HCT116 (cell line): ENCODE measurements at regions not wholly inside any gene's neighbourhood (a gene's known extent, or its start where the extent isn't known, plus 50 kb on each side); places are given as distances from the start of the nearest gene placed in this dataset.

Experiments
- ATAC-seq: fragments of 200-7000 bp; cut with Tn5 transposase; 2 replicates; pipeline ENCODE4 v1.9.1; 2020; ENCODE audit warnings: mild to moderate bottlenecking, moderate library complexity
- BruUV-seq: library from RNA; stranded (reverse); fragments of 400-500 nt; replicated peaks from 2 replicates; lab custom pipeline; 2021; lab: Mats Ljungman, UMichigan
- CTCF ChIA-PET: fragments of 300-600 bp; sonication (Branson Sonifier 250); formaldehyde crosslinking; loops from one replicate; lab custom pipeline; 2021; ENCODE audit warnings: antibody characterized with exemption; lab: Charles Lee
- POLR2A ChIA-PET: fragments of 300-600, 350-600 bp; sonication (Branson Sonifier 250); formaldehyde crosslinking; loops from one replicate; lab custom pipeline; 2021; ENCODE audit warnings: antibody characterized with exemption; lab: Charles Lee
- RAD21 ChIA-PET, 2 experiments: fragments of 300-600 bp; sonication (Branson Sonifier 250); formaldehyde crosslinking; loops; one replicate each; lab custom pipeline; 2023; ENCODE audit warnings: low total read pairs in 2 of 2; ENCODE audit not compliant: uncharacterized antibody in 2 of 2, unreplicated experiment in 2 of 2, low non-redundant PET in 1 of 2; lab: Charles Lee
- DNase-seq: peaks from one replicate; pipeline ENCODE4 v3.0.0-alpha.2; 2010; ENCODE audit warnings: low read depth, low spot score
- H2AFZ ChIP-seq: fragments of 200-600 bp; shearing (Covaris generic), sonication (generic); 2 replicates; pipeline ENCODE4 v1.6.1; 2017; ENCODE audit warnings: low read depth, mixed run types, mixed read lengths, antibody characterized with exemption, low read length; ENCODE audit not compliant: poor library complexity, severe bottlenecking
- H3K27ac ChIP-seq: 2 replicates; pipeline ENCODE4 v1.5.1; 2012; ENCODE audit warnings: low read depth, low read length
- H3K27me3 ChIP-seq: fragments of 200-600 bp; sonication (generic); 2 replicates; pipeline ENCODE4 v1.6.1; 2016; ENCODE audit warnings: mixed run types, low read length, mixed read lengths; ENCODE audit not compliant: insufficient read depth
- H3K36me3 ChIP-seq, 2 experiments: fragments of 200-500 bp in 1 of 2; fragments of 200-600 bp in 1 of 2; sonication (Bioruptor generic) in 1 of 2; sonication (generic) in 1 of 2; 2 replicates each; pipeline versions ENCODE4 v1.5.1 to v1.6.1; 2014 to 2016; ENCODE audit warnings: low read length in 2 of 2, inconsistent platforms in 1 of 2, mixed read lengths in 1 of 2, mixed run types in 1 of 2; ENCODE audit not compliant: insufficient read depth in 2 of 2, control insufficient read depth in 1 of 2
- H3K4me1 ChIP-seq, 2 experiments: fragments of 200-600 bp in 1 of 2; sonication (generic) in 1 of 2; 2 replicates each; pipeline versions ENCODE4 v1.5.1 to v1.6.1; 2012 to 2017; ENCODE audit warnings: low read length in 2 of 2, inconsistent platforms in 1 of 2, mild to moderate bottlenecking in 1 of 2, mixed read lengths in 1 of 2, mixed run types in 1 of 2, moderate library complexity in 1 of 2; ENCODE audit not compliant: insufficient read depth in 2 of 2, control insufficient read depth in 1 of 2
- H3K4me2 ChIP-seq: fragments of 200-600 bp; sonication (generic); 2 replicates; pipeline ENCODE4 v1.6.1; 2017; ENCODE audit warnings: mixed run types, low read length, mixed read lengths
- H3K4me3 ChIP-seq, 2 experiments: fragments of 200-600 bp in 1 of 2; sonication (generic) in 1 of 2; replicated peaks in 1 of 2; 2 replicates each; pipeline ENCODE4 v1.5.1; 2011 to 2016; ENCODE audit warnings: low read length in 2 of 2, control low read depth in 1 of 2, low read depth in 1 of 2, mild to moderate bottlenecking in 1 of 2, mixed read lengths in 1 of 2, mixed run types in 1 of 2
- H3K79me2 ChIP-seq: fragments of 200-600 bp; sonication (generic); 2 replicates; pipeline ENCODE4 v1.6.1; 2017; ENCODE audit warnings: mild to moderate bottlenecking, mixed run types, low read length, moderate library complexity, mixed read lengths; ENCODE audit not compliant: insufficient read depth
- H3K9ac ChIP-seq: fragments of 200-600 bp; sonication (generic); 2 replicates; pipeline ENCODE4 v1.6.1; 2016; ENCODE audit warnings: low read length, mixed read lengths
- H3K9me2 ChIP-seq: fragments of 200-600 bp; sonication (generic), shearing (Covaris generic); 2 replicates; pipeline ENCODE4 v1.6.1; 2017; ENCODE audit warnings: mixed run types, mild to moderate bottlenecking, moderate library complexity; ENCODE audit not compliant: insufficient read depth
- H3K9me3 ChIP-seq, 2 experiments: fragments of 200-500 bp in 1 of 2; fragments of 200-600 bp in 1 of 2; sonication (Bioruptor generic) in 1 of 2; sonication (generic) in 1 of 2; 2 replicates each; pipeline ENCODE4 v1.6.1; 2014 to 2017; ENCODE audit warnings: low read length in 2 of 2, mixed read lengths in 2 of 2, inconsistent platforms in 1 of 2, low read depth in 1 of 2, mild to moderate bottlenecking in 1 of 2, mixed run types in 1 of 2, moderate library complexity in 1 of 2; ENCODE audit not compliant: control insufficient read depth in 1 of 2, insufficient read depth in 1 of 2
- H4K20me1 ChIP-seq: fragments of 200-600 bp; sonication (generic), shearing (Covaris generic); 2 replicates; pipeline ENCODE4 v1.6.1; 2017; ENCODE audit warnings: mixed run types, mild to moderate bottlenecking, moderate library complexity; ENCODE audit not compliant: insufficient read depth
- ATF3 ChIP-seq: IDR thresholded peaks from 2 replicates; pipeline ENCODE4 v1.6.1; 2012
- CBX3 ChIP-seq: IDR thresholded peaks from 2 replicates; pipeline ENCODE4 v1.6.1; 2012; ENCODE audit warnings: low read depth
- CEBPB ChIP-seq: IDR thresholded peaks from 2 replicates; pipeline ENCODE4 v1.6.1; 2012; ENCODE audit warnings: low read depth
- CTCF ChIP-seq, 3 experiments: fragments of 200-600 bp in 1 of 3; sonication (generic) in 1 of 3; IDR thresholded peaks in 2 of 3; conservative IDR thresholded peaks in 1 of 3; 2 replicates each; pipeline ENCODE4 v1.5.1; 2012 to 2017; ENCODE audit warnings: low read depth in 2 of 3, low read length in 2 of 3, antibody characterized with exemption in 1 of 3, borderline replicate concordance in 1 of 3, control low read depth in 1 of 3, mild to moderate bottlenecking in 1 of 3, mixed read lengths in 1 of 3, mixed run types in 1 of 3, moderate library complexity in 1 of 3; ENCODE audit not compliant: insufficient read depth in 1 of 3
- EGR1 ChIP-seq: IDR thresholded peaks from 2 replicates; pipeline ENCODE4 v1.6.1; 2012; ENCODE audit warnings: low read depth
- EZH2 ChIP-seq: fragments of 200-600 bp; sonication (generic); IDR thresholded peaks from 2 replicates; pipeline ENCODE4 v1.6.1; 2017; ENCODE audit warnings: antibody characterized with exemption, mixed run types
- FOSL1 ChIP-seq: IDR thresholded peaks from 2 replicates; pipeline ENCODE4 v1.6.1; 2012; ENCODE audit warnings: low read depth
- JUND ChIP-seq: IDR thresholded peaks from 2 replicates; pipeline ENCODE4 v1.6.1; 2012
- MAX ChIP-seq: IDR thresholded peaks from 2 replicates; pipeline ENCODE4 v1.6.1; 2012
- POLR2A ChIP-seq: IDR thresholded peaks from 2 replicates; pipeline ENCODE4 v1.7.0; 2011; ENCODE audit warnings: borderline replicate concordance; ENCODE audit not compliant: insufficient read depth, insufficient read length; ENCODE audit errors: extremely low read depth
- POLR2AphosphoS5 ChIP-seq: IDR thresholded peaks from 2 replicates; pipeline ENCODE4 v1.6.1; 2011; ENCODE audit warnings: mild to moderate bottlenecking, low read depth, low read length, moderate library complexity
- RAD21 ChIP-seq: IDR thresholded peaks from 2 replicates; pipeline ENCODE4 v1.6.1; 2012; ENCODE audit warnings: low read depth, mild to moderate bottlenecking
- REST ChIP-seq: IDR thresholded peaks from 2 replicates; pipeline ENCODE4 v1.6.1; 2012; ENCODE audit warnings: low read depth
- SP1 ChIP-seq: IDR thresholded peaks from 2 replicates; pipeline ENCODE4 v1.6.1; 2012; ENCODE audit warnings: low read depth
- SRF ChIP-seq: IDR thresholded peaks from 2 replicates; pipeline ENCODE4 v1.6.1; 2012; ENCODE audit warnings: low read depth
- TCF7L2 ChIP-seq: IDR thresholded peaks from 2 replicates; pipeline ENCODE4 v1.7.0; 2011; ENCODE audit warnings: borderline replicate concordance, inconsistent platforms; ENCODE audit not compliant: insufficient read depth, insufficient read length; ENCODE audit errors: extremely low read depth
- ZBTB33 ChIP-seq: IDR thresholded peaks from 2 replicates; pipeline ENCODE4 v1.6.1; 2011; ENCODE audit warnings: mild to moderate bottlenecking, low read length, moderate library complexity; ENCODE audit not compliant: insufficient replicate concordance; ENCODE audit errors: extremely low read depth
- ZFX ChIP-seq: fragments of 450-650 bp; IDR thresholded peaks from 2 replicates; pipeline ENCODE4 v1.6.1; 2017
- ZNF274 ChIP-seq: fragments of 200-500 bp; sonication (Bioruptor generic); IDR thresholded peaks from 2 replicates; pipeline ENCODE4 v1.6.1; 2014; ENCODE audit warnings: mild to moderate bottlenecking, low read depth, low read length, inconsistent platforms
- intact Hi-C: fragments of 100-400 bp; cut with micrococcal nuclease; formaldehyde crosslinking; loops from 2 replicates; pipeline ENCODE4 v1.10.0; 2022

GRCh38 chr7:7108931-7109330, 73.4 kb upstream of the C1GALT1 start:
- Histone ChIP-seq H3K4me1 (no peaks in the 10 kb centered on the region), H3K9me3 (no peaks in the 10 kb centered on the region), H3K4me3 (no peak overlapping the region), H3K36me3 (no peaks in the 10 kb centered on the region), H3K27ac (no peak overlapping the region), H3K9ac (no peak overlapping the region), H2AFZ (peak overlapping the region; percentile 26), H4K20me1 (no peaks in the 10 kb centered on the region), H3K79me2 (no peaks in the 10 kb centered on the region), H3K4me2 (no peak overlapping the region), H3K9me2 (no peaks in the 10 kb centered on the region), H3K27me3 (no peaks in the 10 kb centered on the region)
- TF ChIP-seq SP1, result no peak
- no peak for TF ChIP-seq EZH2
- TF ChIP-seq POLR2AphosphoS5, result no peak
- no peak for TF ChIP-seq SRF
- no peak for TF ChIP-seq FOSL1
- no peak for TF ChIP-seq TCF7L2
- no peak for TF ChIP-seq ZBTB33
- TF ChIP-seq CTCF (IDR thresholded peaks at IDR 0.05 in 2 of 3, conservative IDR thresholded peaks at IDR 0.05 in 1 of 3; ENCODE audit: borderline replicate concordance in 1 of 3, insufficient read depth in 1 of 3, low read depth in 2 of 3, low read length in 2 of 3), result no peak
- no peak for TF ChIP-seq ZFX
- no peak for TF ChIP-seq POLR2A
- TF ChIP-seq CBX3, result no peak
- no peak for TF ChIP-seq ATF3
- TF ChIP-seq JUND, result no peak
- TF ChIP-seq ZNF274, result no peak
- no peak for TF ChIP-seq REST
- TF ChIP-seq CEBPB, result no peak
- TF ChIP-seq EGR1, result no peak
- no peak for TF ChIP-seq RAD21
- TF ChIP-seq MAX, result no peak
- ChIA-PET CTCF (interaction anchor here (1.0 to 1.9 kb wide), 2 partner anchors 244 to 315 kb away, joined by 3 to 6 read pairs; no protein-coding TSS in a partner anchor), POLR2A (no interaction called here), RAD21 (no interaction called here)
- no peak for ATAC-seq
- no peak for DNase-seq
- no TSS peak for BruUV-seq
- intact Hi-C loops, result loop anchor here (10.0 kb wide), 3 partner anchors 136 to 1186 kb away; no protein-coding TSS in a partner anchor
